ENCODE measurements at regions not wholly inside any gene's neighbourhood (a gene's known extent, or its start where the extent isn't known, plus 50 kb on each side); places are given as distances from the start of the nearest gene placed in this dataset.
A peak's percentile ranks its signal among the peaks of the same experiment; 100 is the strongest.
"Not testable (repeated sequence)": the region's sequence is repeated elsewhere in the genome, so short reads cannot be mapped to it uniquely, and the experiment has no call there.

GRCh38 chr15:38975282-38975990 lies 410.8 kb upstream of the RASGRP1 start:
- no peak for DNase-seq

GRCh38 chr15:38991126-38991525 lies 426.5 kb upstream of the RASGRP1 start:
- peak in 1 of 2 donors; percentile 2 for DNase-seq

- DNase-seq, result no peak
These were observed 427.1 kb upstream of the RASGRP1 start for GRCh38 chr15:38991701-38992100.

GRCh38 chr15:38992506-38992905 lies 427.9 kb upstream of the RASGRP1 start:
- DNase-seq, result no peak

DNA sequence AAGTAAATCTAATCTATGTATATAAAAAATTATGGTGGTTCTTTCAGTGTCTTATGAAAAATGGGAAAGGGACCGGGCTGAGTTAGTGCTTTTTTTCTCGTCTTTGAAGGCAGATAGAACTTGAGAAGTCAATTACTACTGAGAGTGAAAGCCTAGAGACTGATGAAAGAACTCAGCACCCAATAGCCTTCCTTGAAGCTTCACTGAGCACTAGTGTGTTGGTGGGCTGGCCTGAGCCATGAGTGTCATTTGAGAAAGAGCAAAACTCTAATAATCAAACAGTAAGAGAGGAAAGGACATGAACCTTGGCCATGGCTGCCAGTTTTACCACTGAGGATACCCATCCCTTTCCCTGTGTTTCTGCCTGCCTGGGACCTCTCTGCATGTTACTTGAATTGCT lies 428.3 kb upstream of the RASGRP1 start:
- DNase-seq, result no peak

DNA sequence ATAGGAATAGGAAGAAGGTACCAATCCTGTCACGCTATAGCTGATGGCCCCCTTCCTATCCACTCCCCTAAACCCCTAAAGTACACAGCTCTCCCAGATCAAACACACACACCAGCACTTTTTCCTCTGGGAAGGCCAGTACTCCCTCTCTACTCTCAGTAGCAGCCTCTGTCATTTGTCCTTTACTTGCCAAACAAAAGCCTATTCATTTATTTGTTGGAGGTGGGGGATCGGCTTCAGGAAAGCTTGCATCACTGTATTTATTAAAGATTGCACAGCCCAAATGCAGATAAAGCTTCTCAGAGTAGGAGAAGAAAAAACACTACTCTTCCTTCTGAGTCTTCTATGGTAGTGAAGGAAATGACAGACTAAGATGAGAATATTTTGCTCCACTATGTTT lies 429.7 kb upstream of the RASGRP1 start:
- no peak for DNase-seq

DNA sequence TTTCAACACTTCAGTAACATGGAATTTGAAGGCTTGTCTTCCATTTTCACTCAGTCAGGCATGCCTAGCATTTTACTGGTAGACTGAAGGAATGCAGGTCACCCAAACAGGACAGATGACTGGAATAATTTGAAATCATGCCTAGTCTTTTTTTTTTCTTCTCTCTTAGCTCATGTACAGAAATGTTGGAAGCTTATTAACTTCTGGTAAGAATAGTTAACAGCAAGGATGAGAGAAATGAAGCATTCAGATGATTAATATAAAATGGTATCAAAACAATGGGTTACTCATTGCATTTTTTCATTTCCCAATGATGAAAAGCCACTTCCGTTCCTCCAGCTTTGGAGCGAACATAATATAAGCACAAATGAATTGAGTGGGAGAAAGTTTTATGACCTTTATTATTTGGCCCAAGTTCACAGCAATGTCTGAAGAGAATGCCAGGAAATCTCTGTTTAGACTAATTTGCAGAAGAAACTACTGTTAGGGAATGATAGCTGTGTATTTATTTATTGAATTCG lies 431.6 kb upstream of the RASGRP1 start:
- DNase-seq, result no peak

GRCh38 chr15:38997841-38998240 lies 433.2 kb upstream of the RASGRP1 start:
- DNase-seq, result no peak

DNA sequence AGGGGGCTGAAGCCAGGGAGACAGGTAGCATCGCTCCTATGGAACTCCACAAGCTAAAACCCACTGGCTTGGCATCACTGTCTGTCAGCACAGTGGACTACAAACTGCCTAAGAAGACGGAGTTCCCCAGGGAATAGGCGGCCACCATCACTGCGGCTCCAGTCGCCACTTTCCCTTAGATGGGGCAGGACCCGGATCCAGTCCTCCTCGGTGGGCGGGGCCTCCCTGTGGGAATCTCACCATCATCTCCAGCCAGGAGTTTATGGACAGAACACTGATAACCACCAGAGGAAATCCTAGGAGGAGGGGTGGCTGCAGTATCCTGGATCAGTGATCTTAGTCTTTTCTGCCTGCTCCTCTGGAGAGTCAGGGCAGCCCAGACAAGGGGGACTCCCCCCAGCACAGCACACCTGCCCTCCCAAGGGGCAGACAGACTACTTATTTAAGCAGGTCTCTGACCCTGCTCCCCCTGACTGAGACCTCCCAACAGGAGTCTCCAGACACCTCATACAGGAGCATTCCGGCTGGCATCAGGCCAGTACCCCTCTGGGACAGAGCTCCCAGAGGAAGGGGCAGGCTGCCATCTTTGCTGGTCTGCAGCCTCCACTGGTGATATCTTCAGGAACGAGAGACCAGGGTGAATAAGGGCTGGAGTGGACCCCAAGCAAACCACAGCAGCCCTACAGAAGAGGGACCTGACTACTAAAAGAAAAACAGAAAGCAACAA lies 435.6 kb upstream of the RASGRP1 start:
- DNase-seq, result no peak

- no peak for DNase-seq
These were observed 445.1 kb upstream of the RASGRP1 start for GRCh38 chr15:39009740-39010139.

GRCh38 chr15:39011066-39011465 lies 446.5 kb upstream of the RASGRP1 start:
- not testable (repeated sequence) for DNase-seq

DNA sequence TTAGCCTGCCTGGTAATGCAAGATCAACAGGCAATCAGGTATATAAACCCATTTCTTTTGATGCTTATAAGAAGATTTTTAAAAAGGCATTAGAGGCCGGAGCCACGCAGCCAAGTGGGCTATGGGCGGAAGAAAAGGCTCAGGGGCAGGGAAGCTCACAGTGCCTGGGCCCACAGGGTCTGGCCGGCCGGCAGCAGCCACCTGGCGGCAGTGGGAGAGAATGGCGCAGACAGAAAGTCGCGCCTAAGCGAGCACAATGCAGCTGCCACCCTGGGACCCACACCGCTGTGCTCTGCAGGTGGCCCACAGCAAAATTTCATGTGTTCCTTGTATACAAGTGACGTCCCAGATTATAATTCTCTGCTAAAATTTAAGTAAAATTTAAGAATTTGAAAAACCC lies 448.6 kb upstream of the RASGRP1 start:
- no peak for DNase-seq

GRCh38 chr15:39014682-39015081 lies 450.1 kb upstream of the RASGRP1 start:
- no peak for DNase-seq

GRCh38 chr15:39016706-39017105 lies 452.1 kb upstream of the RASGRP1 start:
- DNase-seq, result no peak

DNA sequence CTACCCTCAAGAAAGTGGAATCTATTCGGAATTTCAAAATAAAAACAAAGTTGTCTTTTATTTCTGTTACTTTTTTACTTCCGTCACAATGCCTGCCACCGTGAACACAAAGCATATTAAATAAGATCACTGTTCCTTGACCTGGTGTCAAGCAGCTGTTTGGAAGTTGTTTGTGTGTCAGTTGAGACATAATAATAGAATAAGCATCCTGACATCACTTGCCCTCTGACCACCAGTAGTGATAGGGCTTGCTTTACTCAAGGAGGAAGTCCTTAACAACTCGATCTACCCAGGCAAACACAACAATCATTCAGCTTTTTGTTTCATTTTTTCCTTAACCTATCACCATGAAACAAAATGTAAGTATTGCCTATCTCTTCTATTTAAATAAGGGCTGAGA lies 454.4 kb upstream of the RASGRP1 start:
- DNase-seq, result no peak

DNA sequence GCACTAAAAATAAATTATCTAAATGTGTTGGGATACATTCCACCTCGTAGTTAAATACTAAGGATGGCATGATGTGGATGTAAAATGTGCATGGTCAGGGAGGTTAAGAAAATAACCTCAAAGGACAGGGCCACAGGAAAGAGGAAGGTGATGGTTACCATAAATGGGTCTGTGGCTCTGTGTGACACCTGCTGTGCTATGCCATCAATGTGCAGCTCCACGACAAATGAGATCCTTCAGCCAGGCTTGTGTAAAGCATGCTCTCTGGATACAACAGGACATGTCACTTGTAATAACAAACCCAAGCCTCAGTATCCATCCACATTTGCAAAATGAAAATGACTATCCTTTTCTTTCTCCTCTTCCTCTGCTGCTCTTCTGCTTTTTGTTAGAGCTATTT lies 456.7 kb upstream of the RASGRP1 start:
- DNase-seq, result no peak

DNA sequence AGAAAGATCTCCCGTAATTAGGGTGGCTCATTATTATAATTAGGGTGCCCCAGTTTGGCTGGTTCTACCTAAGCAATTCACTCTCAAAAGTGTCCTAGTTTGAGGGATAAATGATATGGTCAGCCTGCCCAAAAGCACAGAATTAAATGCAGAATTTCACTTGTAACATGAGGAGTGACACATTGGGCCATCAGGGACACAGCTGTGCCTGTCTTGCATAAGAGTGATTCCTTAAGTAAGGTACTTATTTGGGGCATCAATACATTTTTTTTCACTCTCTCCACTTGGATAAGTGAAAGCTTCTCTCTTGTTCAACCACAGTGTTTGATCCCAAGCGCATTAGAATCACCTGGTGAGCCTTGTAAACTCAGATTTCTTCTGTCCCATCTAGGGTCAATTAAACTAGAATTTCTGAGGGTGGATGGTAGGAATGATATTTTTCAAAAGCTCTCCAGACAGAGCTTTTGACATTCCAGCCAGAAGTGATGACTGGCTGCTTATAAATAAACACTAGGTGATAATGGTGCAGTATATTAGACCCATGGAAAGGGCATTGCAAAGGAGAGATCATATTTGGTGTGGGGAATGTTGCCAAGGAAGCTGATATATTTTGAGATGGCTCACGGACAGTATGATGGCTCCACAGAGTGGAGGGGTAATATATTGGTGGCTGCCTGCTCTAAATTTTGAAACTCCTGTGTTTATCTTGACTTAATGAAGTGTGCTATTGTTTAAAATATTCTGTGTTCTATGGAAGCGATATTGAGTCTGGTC lies 458.1 kb upstream of the RASGRP1 start:
- no peak for DNase-seq

- DNase-seq, result no peak
These were observed 460.7 kb upstream of the RASGRP1 start for GRCh38 chr15:39025321-39025720.

- no peak for DNase-seq
These were observed 461.3 kb upstream of the RASGRP1 start for GRCh38 chr15:39025881-39026280.

DNA sequence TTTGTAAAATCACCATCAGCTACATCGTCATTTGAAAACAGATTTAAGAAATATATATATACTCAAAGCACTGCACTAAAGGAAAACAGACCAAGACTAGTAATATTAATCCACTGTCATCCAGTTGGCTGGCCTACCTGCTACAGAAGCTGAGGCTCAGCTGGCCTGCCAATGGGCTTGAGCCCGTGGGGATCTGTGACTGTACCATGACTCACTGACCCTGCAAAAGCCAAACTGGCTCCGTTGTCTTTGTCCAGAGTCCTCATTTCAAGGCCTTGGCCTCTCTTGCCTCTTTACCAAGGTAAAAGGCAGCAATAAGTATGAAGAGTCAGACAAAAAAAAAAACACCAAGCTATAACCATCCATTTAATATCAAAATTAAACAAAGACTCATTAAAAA lies 463.5 kb upstream of the RASGRP1 start:
- no peak for DNase-seq

DNA sequence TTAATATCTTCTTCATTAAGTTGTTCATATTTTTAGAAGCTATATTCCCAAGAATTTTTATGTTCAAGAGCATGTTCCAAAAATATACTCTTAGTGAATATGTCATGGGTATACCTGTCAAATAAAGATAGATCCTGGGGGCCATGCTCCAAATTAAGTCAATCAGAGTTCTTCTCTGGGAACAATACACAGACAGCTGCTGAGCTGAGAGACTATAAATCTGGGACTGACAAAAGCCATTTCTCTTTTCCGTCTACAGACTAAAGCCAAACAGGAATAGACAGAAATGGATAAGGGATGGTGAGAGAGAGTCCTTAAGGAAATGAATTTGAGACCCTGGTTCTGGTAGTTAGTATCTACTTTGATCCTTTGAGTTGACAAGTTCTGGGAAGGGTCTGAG lies 465.1 kb upstream of the RASGRP1 start:
- DNase-seq, result no peak

- no peak for DNase-seq
These were observed 465.9 kb upstream of the RASGRP1 start for GRCh38 chr15:39030291-39031070.

GRCh38 chr15:39031596-39031995 lies 467.0 kb upstream of the RASGRP1 start:
- no peak for DNase-seq
